ENCODE measurements at regions not wholly inside any gene's neighbourhood (a gene's known extent, or its start where the extent isn't known, plus 50 kb on each side); places are given as distances from the start of the nearest gene placed in this dataset.
A peak's percentile ranks its signal among the peaks of the same experiment; 100 is the strongest.
"Not testable (repeated sequence)": the region's sequence is repeated elsewhere in the genome, so short reads cannot be mapped to it uniquely, and the experiment has no call there.

- no peak for DNase-seq
Observed at GRCh38 chr14:70269582-70269981, 80.8 kb upstream of the SLC8A3 start.

GRCh38 chr14:70268760-70269159 lies 80.0 kb upstream of the SLC8A3 start:
- no peak for DNase-seq

GRCh38 chr14:70266157-70266556 lies 77.4 kb upstream of the SLC8A3 start:
- DNase-seq, result no peak

- DNase-seq, result no peak
Observed at GRCh38 chr14:70265422-70265821, 76.7 kb upstream of the SLC8A3 start.

- DNase-seq, result no peak
Observed at GRCh38 chr14:70259420-70259819, 70.7 kb upstream of the SLC8A3 start.

- DNase-seq, result peak; percentile 13 to 18
Observed at GRCh38 chr14:70257526-70257925, 68.8 kb upstream of the SLC8A3 start.

- DNase-seq, result no peak
Observed at GRCh38 chr14:70256601-70257000, 67.8 kb upstream of the SLC8A3 start.

- peak in 1 of 2 donors; percentile 4 for DNase-seq
Observed at GRCh38 chr14:70255071-70256057, 66.6 kb upstream of the SLC8A3 start.

GRCh38 chr14:70254476-70254961 lies 65.8 kb upstream of the SLC8A3 start:
- DNase-seq, result peak in 1 of 2 donors; percentile 3

GRCh38 chr14:70253547-70253946 lies 64.8 kb upstream of the SLC8A3 start:
- DNase-seq, result not testable (repeated sequence)

- DNase-seq, result no peak
Observed at GRCh38 chr14:70245026-70245425, 56.3 kb upstream of the SLC8A3 start.

GRCh38 chr14:70239802-70240201 lies 51.1 kb upstream of the SLC8A3 start:
- DNase-seq, result no peak

- not testable (repeated sequence) for DNase-seq
Observed at GRCh38 chr14:70238635-70239034, 49.9 kb upstream of the SLC8A3 start.
